Tibial nerve (tissue), 3 donors: ENCODE measurements at regions not wholly inside any gene's neighbourhood (a gene's known extent, or its start where the extent isn't known, plus 50 kb on each side); places are given as distances from the start of the nearest gene placed in this dataset.

Source experiments
- POLR2A ChIP-seq, 2 donors: fragments of 450-650 bp; IDR thresholded peaks; one replicate each; pipeline ENCODE4 v1.6.1; 2017; ENCODE audit warnings: antibody characterized with exemption in 2 of 2, mild to moderate bottlenecking in 2 of 2, moderate library complexity in 2 of 2
- TF ChIP-seq, protein P1 (sequence below), 5 experiments: fragments of 200-600 bp in 3 of 5; fragments of 450-650 bp in 2 of 5; sonication (generic) in 3 of 5; IDR thresholded peaks; one replicate each; pipeline ENCODE4 v1.5.1; 2016 to 2019; ENCODE audit warnings: antibody characterized with exemption in 5 of 5, mild to moderate bottlenecking in 3 of 5, moderate library complexity in 2 of 5

- TF ChIP-seq, protein P1, sequence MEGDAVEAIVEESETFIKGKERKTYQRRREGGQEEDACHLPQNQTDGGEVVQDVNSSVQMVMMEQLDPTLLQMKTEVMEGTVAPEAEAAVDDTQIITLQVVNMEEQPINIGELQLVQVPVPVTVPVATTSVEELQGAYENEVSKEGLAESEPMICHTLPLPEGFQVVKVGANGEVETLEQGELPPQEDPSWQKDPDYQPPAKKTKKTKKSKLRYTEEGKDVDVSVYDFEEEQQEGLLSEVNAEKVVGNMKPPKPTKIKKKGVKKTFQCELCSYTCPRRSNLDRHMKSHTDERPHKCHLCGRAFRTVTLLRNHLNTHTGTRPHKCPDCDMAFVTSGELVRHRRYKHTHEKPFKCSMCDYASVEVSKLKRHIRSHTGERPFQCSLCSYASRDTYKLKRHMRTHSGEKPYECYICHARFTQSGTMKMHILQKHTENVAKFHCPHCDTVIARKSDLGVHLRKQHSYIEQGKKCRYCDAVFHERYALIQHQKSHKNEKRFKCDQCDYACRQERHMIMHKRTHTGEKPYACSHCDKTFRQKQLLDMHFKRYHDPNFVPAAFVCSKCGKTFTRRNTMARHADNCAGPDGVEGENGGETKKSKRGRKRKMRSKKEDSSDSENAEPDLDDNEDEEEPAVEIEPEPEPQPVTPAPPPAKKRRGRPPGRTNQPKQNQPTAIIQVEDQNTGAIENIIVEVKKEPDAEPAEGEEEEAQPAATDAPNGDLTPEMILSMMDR (IDR thresholded peaks at IDR 0.05), result no peak
- no peak for TF ChIP-seq POLR2A (IDR thresholded peaks at IDR 0.05)
Measured at GRCh38 chr5:89133975-89134374, 251.0 kb upstream of the MEF2C start.
